ENCODE measurements at regions not wholly inside any gene's neighbourhood (a gene's known extent, or its start where the extent isn't known, plus 50 kb on each side); places are given as distances from the start of the nearest gene placed in this dataset.

DNA sequence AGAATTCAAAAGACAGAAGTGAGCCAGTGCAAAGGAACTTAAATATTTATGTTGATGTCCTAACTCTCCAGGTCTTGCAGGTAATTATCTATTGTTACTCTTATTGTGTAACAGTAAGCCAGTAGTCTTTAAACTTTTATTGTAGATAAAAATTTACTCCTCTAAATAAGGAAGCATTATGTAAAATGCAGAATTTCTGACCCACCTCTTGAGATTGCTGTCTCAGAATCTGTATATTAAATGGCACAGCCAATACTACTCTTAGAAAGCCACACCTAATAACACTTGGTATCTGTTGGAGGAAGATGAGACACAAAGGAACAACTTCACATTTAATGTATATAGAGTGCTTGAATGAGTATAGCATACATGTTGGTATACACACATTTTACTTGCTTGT lies 613.5 kb upstream of the ZNF804A start:
- TF ChIP-seq CTCF (IDR thresholded peaks at IDR 0.05; ENCODE audit: extremely low read depth in 1 of 2, insufficient read depth in 1 of 2, low read depth in 1 of 2, low read length in 2 of 2) (no peak), POLR2A (IDR thresholded peaks at IDR 0.05; ENCODE audit: low read depth, low read length) (no peak), POLR2AphosphoS5 (IDR thresholded peaks at IDR 0.05; ENCODE audit: insufficient read depth, low read depth, low read length) (no peak), GATA2 (IDR thresholded peaks at IDR 0.05; ENCODE audit: insufficient read depth, insufficient read length, low read depth, low read length) (no peak), EZH2 (IDR thresholded peaks at IDR 0.05; ENCODE audit: borderline replicate concordance, low read depth, low read length, severe bottlenecking) (no peak)

Data from endothelial cell of umbilical vein (primary cell).